ENCODE measurements at regions not wholly inside any gene's neighbourhood (a gene's known extent, or its start where the extent isn't known, plus 50 kb on each side); places are given as distances from the start of the nearest gene placed in this dataset.

DNA sequence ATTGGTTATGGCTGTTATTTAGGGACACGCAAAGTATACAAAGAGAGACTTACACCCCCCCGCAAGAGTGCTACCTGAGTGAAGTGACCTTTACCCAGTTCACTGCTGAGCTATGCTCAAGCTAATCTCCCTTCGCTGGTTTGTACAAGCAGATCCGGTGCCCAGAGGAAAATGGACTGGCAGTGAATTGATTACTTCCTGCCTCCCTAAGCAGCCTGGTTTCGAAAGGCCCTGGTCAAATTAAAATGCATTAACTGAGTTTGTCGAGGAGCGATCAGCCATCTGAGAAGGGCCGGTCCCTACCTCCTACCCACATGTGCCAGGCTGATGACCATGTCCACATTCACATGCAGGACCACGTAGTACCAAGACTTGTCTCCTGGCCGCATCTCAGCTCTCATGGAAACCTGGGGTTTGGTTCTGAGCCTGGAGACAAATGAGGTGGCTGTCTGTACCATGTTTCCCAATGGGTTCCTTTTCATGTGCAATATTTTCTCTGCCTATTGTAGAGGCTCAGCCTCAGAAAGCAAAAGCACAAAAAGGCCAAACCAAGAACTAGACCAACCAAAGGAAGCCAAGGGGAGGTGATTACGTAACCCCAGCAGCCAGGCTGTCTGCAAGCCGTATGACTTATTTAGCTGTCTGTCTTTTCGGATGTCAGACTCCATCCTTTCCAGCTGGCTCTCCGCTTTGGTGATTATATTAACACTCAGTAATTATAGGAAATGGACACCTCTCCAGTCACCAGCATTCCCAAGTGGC lies 284.7 kb upstream of the PWP1 start:
- H2BK20ac ChIP-seq (ENCODE audit: low read depth, low read length, poor library complexity, severe bottlenecking) = no peak overlapping the region
- H3K56ac ChIP-seq (ENCODE audit: insufficient read length, low read depth, low read length) = no peak overlapping the region
- no peak overlapping the region for H3K23ac ChIP-seq (ENCODE audit: insufficient read length, low read depth, low read length)
- no peak overlapping the region for H4K8ac ChIP-seq (replicated peaks; ENCODE audit: insufficient read length, low read depth, low read length)
- H2BK12ac ChIP-seq (ENCODE audit: insufficient read length, low read depth, low read length) = no peak overlapping the region
- H2BK5ac ChIP-seq (ENCODE audit: insufficient read length, low read length) = no peak overlapping the region
- H3K9ac ChIP-seq (ENCODE audit: extremely low read depth, insufficient read length, low read length) = no peak overlapping the region
- no peaks in the 10 kb centered on the region for H3K9me3 ChIP-seq (ENCODE audit: control insufficient read depth, low read depth, low read length)
- H3K18ac ChIP-seq (ENCODE audit: insufficient read length, low read depth, low read length) = no peak overlapping the region
- H2BK15ac ChIP-seq (ENCODE audit: low read depth, low read length) = no peak overlapping the region
- Mint-ChIP-seq H3K27ac (no peak overlapping the region), H3K27me3 (ENCODE audit: low read depth) (no peaks in the 10 kb centered on the region), H3K4me1 (peaks cover 29 to 38% of the 10 kb centered on the region in 2 experiments), H3K4me3 (no peak overlapping the region), H3K9me3 (no peaks in the 10 kb centered on the region), H3K36me3 (ENCODE audit: insufficient read depth in 1 of 3, low read depth in 3 of 3) (no peaks in the 10 kb centered on the region; a peak in 1 of 7 replicates)
- WGBS (ENCODE audit: extremely low coverage, insufficient read length, low lambda C conversion rate) = no CpG with 5 or more reads among the region's 14 CpGs
- H3K23me2 ChIP-seq (ENCODE audit: insufficient read length, low read depth, low read length, poor library complexity, severe bottlenecking) = no peaks in the 10 kb centered on the region
- H3K79me1 ChIP-seq (ENCODE audit: insufficient read depth, low read depth, low read length, poor library complexity, severe bottlenecking) = no peaks in the 10 kb centered on the region
- no peak overlapping the region for H3K14ac ChIP-seq (ENCODE audit: insufficient read depth, low read length)
- H2BK120ac ChIP-seq (ENCODE audit: low read depth, low read length, poor library complexity, severe bottlenecking) = no peak overlapping the region
- DNase-seq = no peak
- no peaks in the 10 kb centered on the region for H4K20me1 ChIP-seq (ENCODE audit: control insufficient read depth, insufficient read depth, insufficient read length)
- H3K27me3 ChIP-seq (ENCODE audit: insufficient read depth, low read length) = no peaks in the 10 kb centered on the region; the same call in 1 of the 2 replicates
- no peak overlapping the region for H2AFZ ChIP-seq (ENCODE audit: low read length)
- H3K4me1 ChIP-seq (ENCODE audit: insufficient read depth, low read length) = peaks cover 14% of the 10 kb centered on the region
- H4K91ac ChIP-seq (ENCODE audit: insufficient read length, low read depth, low read length) = no peak overlapping the region
- no peak overlapping the region for H3T11ph ChIP-seq (ENCODE audit: low read length)
- no peaks in the 10 kb centered on the region for H3K79me2 ChIP-seq (ENCODE audit: insufficient read depth, low read length)
- H3K4ac ChIP-seq (ENCODE audit: low read depth, low read length) = no peak overlapping the region
- no peak overlapping the region for H2AK5ac ChIP-seq (ENCODE audit: insufficient read length, low read length)
- no peak overlapping the region for H3K27ac ChIP-seq (ENCODE audit: insufficient read length, low read depth, low read length)
- TF ChIP-seq CTCF (conservative IDR thresholded peaks at IDR 0.05) = no peak
- no peak overlapping the region for H3K4me2 ChIP-seq (ENCODE audit: insufficient read depth, insufficient read length, low read length)
- H4K5ac ChIP-seq (ENCODE audit: insufficient read length, low read depth, low read length) = no peak overlapping the region

All from H9 (cell line).